C4-2B (cell line): ENCODE measurements at regions not wholly inside any gene's neighbourhood (a gene's known extent, or its start where the extent isn't known, plus 50 kb on each side); places are given as distances from the start of the nearest gene placed in this dataset.

Experiments used
- H3K27ac ChIP-seq: fragments of 450-650 bp; 2 replicates; pipeline ENCODE4 v1.5.1; 2017
- ZFX ChIP-seq: fragments of 450-650 bp; IDR thresholded peaks from 2 replicates; pipeline ENCODE4 v1.6.1; 2017
- TF ChIP-seq, protein P1 (sequence below): fragments of 450-650 bp; conservative IDR thresholded peaks from 2 replicates; pipeline ENCODE4 v1.5.1; 2017; ENCODE audit warnings: mild to moderate bottlenecking

DNA sequence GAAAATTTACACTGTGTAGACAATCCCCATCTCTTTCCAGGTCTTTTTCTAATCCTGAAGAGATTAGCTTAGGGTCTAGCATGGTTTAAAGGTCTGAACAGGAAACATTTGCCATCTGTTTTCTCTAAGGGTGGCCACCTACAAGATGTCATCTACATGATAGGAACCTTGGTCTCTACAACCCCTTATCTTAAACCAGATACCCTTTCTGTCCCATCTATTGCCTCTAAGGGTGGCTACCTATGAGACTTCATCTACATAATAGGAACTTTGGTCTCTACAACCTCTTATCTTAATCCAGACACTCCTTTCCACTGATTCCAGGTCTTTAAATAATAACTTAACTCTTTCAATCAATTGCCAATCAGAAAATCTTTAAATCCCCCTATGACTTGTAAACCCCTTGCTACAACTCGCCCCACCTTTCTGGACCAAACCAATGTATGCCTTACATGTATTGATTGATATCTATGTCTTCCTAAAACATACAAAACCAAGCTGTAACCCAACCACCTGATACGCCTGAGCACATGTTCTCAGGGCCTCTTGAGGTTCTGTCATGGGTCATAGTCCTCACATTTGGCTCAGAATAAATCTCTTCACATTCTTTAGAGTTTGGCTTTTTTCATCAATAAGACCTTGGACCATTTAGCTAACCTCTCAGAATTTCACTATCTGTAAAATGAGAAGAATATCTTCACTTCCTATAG, 605.0 kb downstream of the TUSC7 start:
- no peak overlapping the region for H3K27ac ChIP-seq
- TF ChIP-seq ZFX: no peak
- TF ChIP-seq, protein P1, sequence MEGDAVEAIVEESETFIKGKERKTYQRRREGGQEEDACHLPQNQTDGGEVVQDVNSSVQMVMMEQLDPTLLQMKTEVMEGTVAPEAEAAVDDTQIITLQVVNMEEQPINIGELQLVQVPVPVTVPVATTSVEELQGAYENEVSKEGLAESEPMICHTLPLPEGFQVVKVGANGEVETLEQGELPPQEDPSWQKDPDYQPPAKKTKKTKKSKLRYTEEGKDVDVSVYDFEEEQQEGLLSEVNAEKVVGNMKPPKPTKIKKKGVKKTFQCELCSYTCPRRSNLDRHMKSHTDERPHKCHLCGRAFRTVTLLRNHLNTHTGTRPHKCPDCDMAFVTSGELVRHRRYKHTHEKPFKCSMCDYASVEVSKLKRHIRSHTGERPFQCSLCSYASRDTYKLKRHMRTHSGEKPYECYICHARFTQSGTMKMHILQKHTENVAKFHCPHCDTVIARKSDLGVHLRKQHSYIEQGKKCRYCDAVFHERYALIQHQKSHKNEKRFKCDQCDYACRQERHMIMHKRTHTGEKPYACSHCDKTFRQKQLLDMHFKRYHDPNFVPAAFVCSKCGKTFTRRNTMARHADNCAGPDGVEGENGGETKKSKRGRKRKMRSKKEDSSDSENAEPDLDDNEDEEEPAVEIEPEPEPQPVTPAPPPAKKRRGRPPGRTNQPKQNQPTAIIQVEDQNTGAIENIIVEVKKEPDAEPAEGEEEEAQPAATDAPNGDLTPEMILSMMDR: no peak

DNA sequence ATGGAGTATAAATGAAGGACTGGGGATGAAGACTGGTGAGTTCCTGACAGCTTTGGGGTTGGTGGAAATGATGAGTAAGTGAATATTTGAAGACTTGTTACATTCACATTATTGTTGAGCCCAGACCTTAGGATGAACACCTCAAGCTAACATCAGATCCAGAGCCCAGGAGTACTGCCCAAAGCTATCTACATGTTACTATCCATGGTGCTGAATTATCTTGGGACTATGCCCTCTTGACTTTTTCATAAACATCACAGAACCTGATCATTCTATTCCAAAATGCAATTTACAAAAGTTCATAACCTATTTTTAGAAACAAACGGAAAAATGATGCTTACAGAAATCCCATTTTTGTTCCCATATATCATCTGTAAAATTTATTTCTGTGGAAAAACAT, 613.3 kb downstream of the TUSC7 start:
- H3K27ac ChIP-seq: no peak overlapping the region

DNA sequence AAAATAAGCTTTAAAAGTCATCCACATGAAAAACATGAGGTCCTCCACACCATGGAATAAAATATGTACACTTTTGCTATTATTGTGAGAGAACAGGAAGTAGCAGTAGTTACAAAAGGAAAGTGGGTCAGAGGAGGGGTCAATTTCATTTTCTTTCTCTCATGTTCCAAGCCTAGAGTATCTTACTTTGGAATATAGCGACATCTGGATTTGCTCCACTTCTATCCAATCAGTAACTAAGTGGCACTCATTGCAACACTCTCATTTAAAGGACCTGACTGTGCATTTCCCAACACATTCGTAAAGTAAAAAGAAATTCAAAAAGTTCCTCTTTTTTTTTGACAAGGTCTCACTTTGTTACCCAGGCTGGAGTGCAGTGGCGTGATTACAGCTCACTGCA, 637.3 kb downstream of the TUSC7 start:
- no peak for TF ChIP-seq ZFX
- TF ChIP-seq, protein P1: no peak
- no peak overlapping the region for H3K27ac ChIP-seq

More for the DNA sequence above, 613.3 kb downstream of the TUSC7 start:
- no peak for TF ChIP-seq ZFX
- TF ChIP-seq, protein P1: no peak

DNA sequence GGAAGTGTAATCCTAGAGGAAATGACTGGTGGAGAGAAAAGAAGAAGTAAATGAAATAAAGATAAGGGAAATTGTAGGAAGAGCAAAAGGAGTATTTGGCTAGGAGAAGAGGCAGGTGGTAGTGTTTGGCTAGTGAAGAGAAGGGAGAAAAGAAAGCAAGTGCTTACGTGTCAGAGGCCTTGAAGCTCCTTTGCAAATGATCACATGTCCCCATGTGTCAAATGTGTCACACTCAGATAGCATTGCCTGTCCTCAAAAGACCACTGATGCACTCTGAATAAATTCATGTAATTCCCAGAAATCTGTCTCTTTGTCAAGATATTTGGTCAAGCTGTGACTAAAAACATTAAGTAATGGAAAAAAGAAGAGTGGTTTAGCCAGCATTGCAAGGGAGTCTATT, 639.3 kb downstream of the TUSC7 start:
- no peak overlapping the region for H3K27ac ChIP-seq
- TF ChIP-seq ZFX: no peak
- TF ChIP-seq, protein P1: no peak

DNA sequence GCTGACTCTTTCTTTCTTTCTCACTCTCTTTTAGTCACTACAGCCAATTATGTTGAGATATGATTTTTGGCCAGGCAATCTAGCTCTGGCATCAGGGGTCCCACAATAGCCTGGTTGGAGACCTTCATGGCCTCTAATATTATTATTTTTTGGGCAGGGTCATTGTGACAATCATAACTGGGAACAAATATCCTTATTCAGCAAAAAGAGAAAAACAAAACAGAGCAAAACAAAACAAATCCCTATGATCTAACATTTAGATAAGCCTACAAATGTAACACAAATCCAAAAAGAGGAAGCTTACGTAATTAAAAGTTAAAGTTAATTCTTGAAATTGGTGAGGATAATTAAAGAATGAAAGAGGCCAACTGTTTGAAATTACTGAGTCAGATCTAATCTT, 640.0 kb downstream of the TUSC7 start:
- TF ChIP-seq ZFX: no peak
- TF ChIP-seq, protein P1: no peak
- H3K27ac ChIP-seq: no peak overlapping the region

DNA sequence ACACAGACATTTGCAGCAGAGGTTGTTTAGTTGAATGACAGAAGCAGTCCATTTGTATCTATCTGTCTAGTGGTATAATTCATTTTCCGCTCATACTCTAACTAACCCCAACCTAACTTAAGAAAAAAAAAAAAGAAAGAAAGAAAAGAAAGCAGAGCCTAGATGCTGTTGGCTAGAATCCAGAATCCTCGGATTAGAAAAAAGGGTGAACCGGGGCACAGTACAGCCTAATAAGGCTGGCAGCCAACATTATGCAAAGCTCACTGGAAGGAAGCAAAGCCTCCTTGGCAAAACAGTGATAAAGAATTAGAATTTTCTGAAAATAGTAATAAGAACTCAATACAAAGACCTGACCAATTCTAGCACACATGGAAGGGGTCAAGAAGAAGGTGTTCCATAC, 640.8 kb downstream of the TUSC7 start:
- no peak overlapping the region for H3K27ac ChIP-seq
- TF ChIP-seq, protein P1: no peak
- TF ChIP-seq ZFX: no peak

DNA sequence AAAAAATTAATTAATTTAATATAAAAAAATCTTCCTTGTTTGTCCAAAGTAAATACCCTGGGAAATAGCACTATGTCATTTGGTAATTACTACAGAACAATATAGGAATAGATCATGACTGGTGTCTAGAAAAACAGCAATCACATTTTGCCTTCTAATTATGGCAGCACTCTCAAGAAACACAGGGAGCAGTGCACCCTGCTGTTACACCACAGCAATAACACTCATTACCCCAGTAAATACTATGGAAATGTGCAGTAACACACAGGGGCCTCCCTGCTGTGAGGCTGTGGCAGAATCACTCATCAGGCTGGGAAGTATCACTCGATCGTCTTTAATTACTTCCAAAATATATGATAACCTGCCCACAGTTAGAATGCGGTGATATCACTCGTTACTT, 646.0 kb downstream of the TUSC7 start:
- no peak overlapping the region for H3K27ac ChIP-seq
- TF ChIP-seq, protein P1: peak; percentile 69
- TF ChIP-seq ZFX: no peak
